ENCODE measurements at regions not wholly inside any gene's neighbourhood (a gene's known extent, or its start where the extent isn't known, plus 50 kb on each side); places are given as distances from the start of the nearest gene placed in this dataset.

- TF ChIP-seq USF2 (IDR thresholded peaks at IDR 0.05) (no peak), CTCF (IDR thresholded peaks at IDR 0.05) (no peak), EP300 (IDR thresholded peaks at IDR 0.05) (no peak), PHF8 (IDR thresholded peaks at IDR 0.05; ENCODE audit: borderline replicate concordance, low read depth) (no peak), RNF2 (IDR thresholded peaks at IDR 0.05; ENCODE audit: borderline replicate concordance, low read depth) (no peak), SREBF2 (IDR thresholded peaks at IDR 0.05) (no peak), RFX5 (IDR thresholded peaks at IDR 0.05) (no peak), ELK1 (IDR thresholded peaks at IDR 0.05; ENCODE audit: low read depth, low read length) (no peak), MAFK (IDR thresholded peaks at IDR 0.05; ENCODE audit: partially characterized antibody) (no peak), FOSL2 (IDR thresholded peaks at IDR 0.05) (no peak), FOSL2 (CRISPR knock-in tag; IDR thresholded peaks at IDR 0.05) (no peak), HMGXB4 (CRISPR knock-in tag; IDR thresholded peaks at IDR 0.05; ENCODE audit: borderline replicate concordance) (no peak), HOXB13 (CRISPR knock-in tag; IDR thresholded peaks at IDR 0.05; ENCODE audit: low read depth) (no peak), MAX (IDR thresholded peaks at IDR 0.05) (no peak), CHD2 (IDR thresholded peaks at IDR 0.05; ENCODE audit: low read length, partially characterized antibody) (no peak)
Observed at GRCh38 chr7:28343462-28343861, 68.9 kb upstream of the CREB5 start.

Measured in A549 (cell line).